ENCODE measurements at regions not wholly inside any gene's neighbourhood (a gene's known extent, or its start where the extent isn't known, plus 50 kb on each side); places are given as distances from the start of the nearest gene placed in this dataset.
"Not testable (repeated sequence)": the region's sequence is repeated elsewhere in the genome, so short reads cannot be mapped to it uniquely, and the experiment has no call there.

GRCh38 chr12:54799966-54800365 lies 54.4 kb upstream of the MUCL1 start:
- not testable (repeated sequence) for DNase-seq

- no peak for DNase-seq
These were observed 55.7 kb upstream of the MUCL1 start for GRCh38 chr12:54798651-54799050.

GRCh38 chr12:54796991-54797390 lies 57.3 kb upstream of the MUCL1 start:
- DNase-seq = no peak

- no peak for DNase-seq
These were observed 58.7 kb upstream of the MUCL1 start for GRCh38 chr12:54795644-54796043.

- DNase-seq = no peak
These were observed 68.2 kb upstream of the MUCL1 start for GRCh38 chr12:54786081-54786480.

- no peak for DNase-seq
These were observed 70.2 kb upstream of the MUCL1 start for GRCh38 chr12:54784115-54784514.

DNA sequence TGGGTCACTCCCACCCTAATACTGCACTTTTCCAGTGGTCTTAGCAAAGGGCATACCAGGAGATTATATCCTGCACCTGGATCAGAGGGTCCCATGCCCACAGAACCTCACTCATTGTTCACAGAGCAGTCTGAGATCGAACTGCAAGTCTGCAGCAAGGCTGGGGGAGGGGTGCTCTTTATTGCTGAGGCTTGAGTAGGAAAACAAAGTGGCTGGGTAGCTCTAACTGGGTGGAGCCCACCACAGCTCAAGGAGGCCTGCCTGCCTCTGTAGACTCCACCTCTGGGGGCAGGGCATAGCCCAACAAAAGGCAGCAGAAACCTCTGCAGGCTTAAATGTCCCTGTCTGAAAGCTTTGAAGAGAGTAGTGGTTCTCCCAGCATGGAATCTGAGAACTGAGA lies 77.3 kb upstream of the MUCL1 start:
- DNase-seq = not testable (repeated sequence)

- no peak for DNase-seq
These were observed 80.7 kb upstream of the MUCL1 start for GRCh38 chr12:54773593-54773992.

GRCh38 chr12:54765652-54766051 lies 88.7 kb upstream of the MUCL1 start:
- DNase-seq = no peak

DNA sequence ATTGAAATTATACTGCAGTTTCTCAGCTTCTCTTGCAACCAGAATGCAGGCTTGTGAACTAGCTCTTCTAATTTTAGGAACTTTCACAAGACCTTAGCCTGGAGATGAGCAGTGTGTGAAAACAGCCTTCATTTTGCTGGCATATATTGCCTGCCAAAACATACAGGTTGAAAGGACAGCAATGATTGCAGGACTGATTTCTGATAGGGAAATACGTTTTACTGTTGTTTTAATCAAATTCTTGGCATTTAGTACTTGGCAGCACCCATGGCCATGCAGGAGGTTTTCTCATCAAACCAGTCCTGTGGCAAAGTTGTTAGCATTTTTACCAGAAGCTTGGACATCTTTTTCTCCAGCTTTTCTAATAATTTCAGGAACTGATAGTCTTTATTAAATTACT lies 91.9 kb upstream of the MUCL1 start:
- no peak for DNase-seq

DNA sequence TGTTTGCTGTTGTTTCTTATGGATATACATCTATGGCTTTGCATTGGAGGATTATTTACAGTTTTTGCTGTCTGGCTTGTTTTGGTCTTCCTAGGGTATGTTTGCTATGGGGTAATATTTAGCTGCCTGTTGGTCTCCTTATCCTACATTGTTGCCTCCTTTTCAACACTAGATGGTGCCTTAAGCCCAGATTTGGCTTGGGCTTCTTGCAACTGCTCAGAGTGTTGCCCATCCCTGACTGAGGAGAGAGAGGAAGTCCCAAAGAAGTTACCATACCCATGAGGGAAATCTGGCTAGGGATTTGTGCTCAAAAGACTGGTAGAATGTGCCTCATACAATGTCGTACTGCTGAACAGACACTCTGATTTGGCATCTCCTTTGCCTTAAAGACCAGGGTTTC lies 94.6 kb upstream of the MUCL1 start:
- no peak for DNase-seq

GRCh38 chr12:54751493-54751892 lies 102.8 kb upstream of the MUCL1 start:
- DNase-seq = no peak

DNA sequence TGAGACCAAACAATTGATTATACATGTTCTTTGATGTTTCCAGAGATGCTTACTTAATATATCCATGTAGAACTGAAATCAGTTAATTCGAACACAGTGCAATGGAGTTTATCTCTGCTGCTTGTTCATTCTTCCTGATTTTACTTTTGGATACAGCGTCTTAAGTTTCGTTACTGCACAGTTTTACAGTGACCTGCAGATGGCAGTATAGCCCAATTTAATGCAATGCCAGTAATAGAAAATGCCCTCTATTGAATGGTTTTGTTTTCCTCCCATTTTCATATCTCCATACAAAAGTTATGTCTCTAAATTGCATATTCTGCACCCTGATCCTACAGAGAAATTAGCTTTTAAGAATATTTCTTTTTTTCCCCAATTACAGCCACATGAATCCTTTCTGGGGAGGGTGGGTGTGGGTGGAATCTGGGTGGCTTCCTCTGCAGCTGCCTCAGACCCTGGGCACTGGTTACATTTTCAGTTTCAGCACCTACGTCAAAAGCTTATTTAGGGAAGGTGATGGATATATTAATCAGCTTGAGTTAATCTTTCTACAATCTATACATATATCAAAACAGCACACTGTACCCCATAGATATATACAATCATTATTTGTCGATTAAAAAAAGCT lies 101.1 kb upstream of the DCD start:
- DNase-seq = peak; percentile 23 to 25

- DNase-seq = no peak
These were observed 96.4 kb upstream of the DCD start for GRCh38 chr12:54744590-54744989.

- no peak for DNase-seq
These were observed 92.7 kb upstream of the DCD start for GRCh38 chr12:54740882-54741281.

GRCh38 chr12:54736549-54736948 lies 88.4 kb upstream of the DCD start:
- no peak for DNase-seq

DNA sequence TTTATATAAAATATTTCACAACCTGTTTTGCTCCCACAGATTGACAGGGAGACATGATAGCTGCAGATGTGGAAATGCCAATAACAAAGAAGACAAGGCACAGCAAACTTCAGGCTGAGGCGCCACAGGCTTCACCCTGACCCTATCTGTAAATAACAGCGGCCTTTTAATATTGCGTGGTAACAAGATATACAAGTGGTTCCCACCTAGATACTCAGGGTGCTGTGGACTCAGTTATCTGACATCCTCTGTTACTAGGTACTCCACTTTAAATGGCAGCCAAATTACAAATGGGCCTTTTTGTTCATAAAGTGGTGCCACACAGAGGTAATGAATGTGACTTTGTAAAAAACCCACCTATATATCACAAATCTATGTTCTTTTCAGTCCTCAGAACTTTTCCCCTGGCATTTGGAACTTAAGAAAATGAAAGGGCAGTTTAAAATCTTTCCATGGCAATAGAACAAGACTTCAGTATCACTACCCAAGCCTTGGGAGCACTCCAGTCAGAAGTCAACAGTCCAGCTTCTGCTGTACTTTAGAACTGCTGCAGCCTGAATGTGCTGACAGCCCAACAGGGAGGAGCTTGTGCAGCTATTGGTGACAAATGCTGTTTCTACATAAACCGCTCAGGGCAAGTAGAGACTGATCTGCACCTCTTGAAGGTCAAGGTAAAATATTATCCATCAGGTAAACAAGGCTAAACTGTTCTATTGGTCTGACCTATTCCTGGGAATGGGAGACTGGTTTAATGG lies 86.2 kb upstream of the DCD start:
- DNase-seq = no peak

DNA sequence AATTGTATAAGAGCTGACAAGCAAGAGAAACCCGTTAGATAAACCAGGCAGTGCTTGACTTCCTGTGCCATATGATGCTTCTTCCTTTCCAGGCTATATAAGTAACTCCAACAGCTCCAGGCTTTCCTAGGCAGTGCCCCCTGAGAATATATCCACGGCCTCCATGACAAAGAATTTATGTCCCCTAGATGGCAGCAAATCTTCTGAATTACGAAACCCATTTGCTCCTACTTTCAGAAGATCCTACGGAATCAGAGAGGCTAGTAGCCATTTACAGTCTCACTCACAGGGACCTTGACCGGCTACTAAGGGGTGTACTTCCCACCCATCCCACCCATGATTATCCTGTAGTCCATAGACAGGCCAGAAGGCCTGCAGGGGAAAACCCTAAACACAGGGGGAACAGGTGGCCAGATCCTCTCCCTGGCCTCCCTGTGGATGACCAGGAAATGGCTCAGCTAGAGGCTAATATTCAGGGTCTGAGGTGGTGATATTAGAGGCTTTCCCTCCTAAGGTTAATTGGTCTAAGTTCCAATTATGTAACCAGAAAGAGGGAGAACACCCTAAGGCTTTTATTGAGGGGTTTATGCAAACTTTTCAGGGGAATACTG lies 77.2 kb upstream of the DCD start:
- DNase-seq = no peak

GRCh38 chr12:54723379-54724256 lies 75.5 kb upstream of the DCD start:
- DNase-seq = no peak

GRCh38 chr12:54721312-54721711 lies 73.1 kb upstream of the DCD start:
- DNase-seq = no peak

GRCh38 chr12:54719691-54720090 lies 71.5 kb upstream of the DCD start:
- no peak for DNase-seq

DNA sequence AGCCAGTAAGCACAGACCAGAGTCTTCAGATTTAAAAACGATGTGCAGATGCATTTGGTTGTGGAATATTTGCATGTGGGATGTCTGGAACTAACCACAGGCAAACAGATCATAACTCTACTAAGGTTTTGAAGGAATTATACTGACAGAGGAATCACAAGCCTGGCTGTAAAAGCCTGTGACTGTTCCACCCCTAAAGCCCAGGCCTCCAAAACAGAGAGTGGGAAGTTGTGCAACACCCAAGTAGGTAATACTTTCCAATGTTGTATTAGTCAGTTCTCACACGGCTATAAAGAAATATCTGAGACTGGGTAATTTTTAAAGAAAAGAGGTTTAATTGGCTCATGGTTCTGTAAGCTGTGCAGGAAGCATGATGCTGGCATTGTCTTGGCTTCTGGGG lies 68.1 kb upstream of the DCD start:
- no peak for DNase-seq
